Gastroesophageal sphincter (tissue), 4 donors: ENCODE measurements at regions not wholly inside any gene's neighbourhood (a gene's known extent, or its start where the extent isn't known, plus 50 kb on each side); places are given as distances from the start of the nearest gene placed in this dataset.

Source experiments
- ATAC-seq: fragments of 150-250 bp; one replicate; pipeline ENCODE4 v1.9.1; 2016; ENCODE audit warnings: mild to moderate bottlenecking, moderate library complexity
- H3K27ac ChIP-seq, 4 donors: fragments of 200-600 bp; sonication (generic) in 3 of 4; 1 replicate in 3 of 4; 2 replicates in 1 of 4; pipeline ENCODE4 v1.5.1; 2016 to 2019
- H3K27me3 ChIP-seq: fragments of 200-600 bp; sonication (generic); one replicate; pipeline ENCODE4 v1.5.1; 2019
- H3K36me3 ChIP-seq, 2 donors: fragments of 200-600 bp; sonication (generic); one replicate each; pipeline ENCODE4 v1.5.1; 2019; ENCODE audit warnings: control low read depth in 1 of 2
- H3K4me1 ChIP-seq, 3 donors: fragments of 200-600 bp; sonication (generic); 1 replicate in 2 of 3; 2 replicates in 1 of 3; pipeline ENCODE4 v1.5.1; 2016 to 2019; ENCODE audit warnings: control low read depth in 2 of 3
- H3K4me3 ChIP-seq, 2 donors: fragments of 200-600 bp; sonication (generic); one replicate each; pipeline ENCODE4 v1.5.1; 2019; ENCODE audit warnings: mild to moderate bottlenecking in 1 of 2, moderate library complexity in 1 of 2
- H3K9me3 ChIP-seq, 3 donors: fragments of 200-600 bp; sonication (generic); one replicate each; pipeline ENCODE4 v1.5.1; 2017 to 2019; ENCODE audit warnings: control low read depth in 2 of 3
- EP300 ChIP-seq: sonication (generic); formaldehyde crosslinking; IDR thresholded peaks from one replicate; pipeline ENCODE4 v1.6.1; 2017; ENCODE audit warnings: antibody characterized with exemption, mild to moderate bottlenecking
- POLR2A ChIP-seq, 2 donors: fragments of 450-650 bp; IDR thresholded peaks; one replicate each; pipeline ENCODE4 v1.6.1; 2017; ENCODE audit warnings: antibody characterized with exemption in 2 of 2, mild to moderate bottlenecking in 2 of 2, moderate library complexity in 1 of 2
- POLR2AphosphoS5 ChIP-seq: sonication (generic); formaldehyde crosslinking; IDR thresholded peaks from one replicate; pipeline ENCODE4 v1.6.1; 2017; ENCODE audit warnings: antibody characterized with exemption
- WGBS, 2 donors: methylation state at CpG; one replicate each; pipeline ENCODE4 v1.1.5; 2018; ENCODE audit warnings: low coverage in 1 of 2; 5-methylcytosine and 5-hydroxymethylcytosine counted together
- TF ChIP-seq, protein P1 (sequence below), 4 experiments: fragments of 200-600 bp in 2 of 4; fragments of 450-650 bp in 2 of 4; sonication (generic) in 1 of 4; IDR thresholded peaks; one replicate each; pipeline ENCODE4 v1.5.1; 2017 to 2019; ENCODE audit warnings: antibody characterized with exemption in 4 of 4, mild to moderate bottlenecking in 2 of 4, moderate library complexity in 2 of 4

DNA sequence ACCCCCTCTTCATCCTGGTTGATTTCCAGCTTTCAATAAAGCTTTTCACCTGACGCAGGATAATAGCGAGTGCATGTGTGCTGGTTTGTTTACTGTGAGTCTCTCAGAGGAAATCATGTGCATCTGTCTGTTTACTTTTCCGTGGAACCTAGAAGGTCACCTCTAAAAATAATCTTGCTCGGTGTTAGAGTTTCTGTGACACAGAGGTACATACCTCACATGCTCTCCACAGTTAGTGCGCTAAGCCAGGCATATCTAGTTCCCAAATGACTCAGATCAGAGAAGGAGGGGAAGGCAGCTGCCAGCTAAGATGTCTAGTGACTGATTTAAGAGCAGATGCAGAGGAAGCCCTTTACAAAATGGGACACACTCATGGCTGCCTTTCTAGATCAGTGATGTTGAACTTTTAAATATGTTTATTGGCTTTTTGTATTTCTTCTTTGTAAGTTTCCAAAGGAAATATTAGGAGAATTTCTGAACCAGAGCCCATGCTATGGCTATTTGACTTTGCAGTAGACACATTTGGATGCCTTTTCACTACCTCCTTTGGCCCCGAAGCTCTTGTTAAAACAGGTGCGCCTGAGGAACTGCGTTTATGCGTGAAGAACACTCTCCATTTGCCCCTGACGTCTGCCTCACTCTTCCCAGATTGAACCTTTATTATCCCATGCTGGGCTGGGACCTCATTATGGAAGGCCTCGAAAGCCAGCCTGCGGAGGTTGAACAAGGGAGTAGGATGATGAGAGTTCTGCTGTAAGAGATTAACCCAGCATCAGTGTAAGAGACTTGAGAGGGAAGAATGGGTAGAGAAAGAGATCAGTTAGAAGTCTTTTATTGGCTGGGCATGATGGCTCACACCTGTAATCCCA, 145.6 kb downstream of the FAM161A start:
- H3K27ac ChIP-seq, result peak overlapping the region in 3 of 4 donors; percentile 48 to 60 (median 53)
- H3K36me3 ChIP-seq, result no peaks in the 10 kb centered on the region
- no peaks in the 10 kb centered on the region for H3K9me3 ChIP-seq
- 36 to 55% methylated on average over 5 to 8 of the region's 12 CpGs for WGBS, 2 donors
- no peaks in the 10 kb centered on the region for H3K27me3 ChIP-seq
- peak; percentile 55 for ATAC-seq
- H3K4me3 ChIP-seq, result no peak overlapping the region
- TF ChIP-seq POLR2A (IDR thresholded peaks at IDR 0.05) (no peak), POLR2AphosphoS5 (peak; percentile 62)
- TF ChIP-seq, protein P1, sequence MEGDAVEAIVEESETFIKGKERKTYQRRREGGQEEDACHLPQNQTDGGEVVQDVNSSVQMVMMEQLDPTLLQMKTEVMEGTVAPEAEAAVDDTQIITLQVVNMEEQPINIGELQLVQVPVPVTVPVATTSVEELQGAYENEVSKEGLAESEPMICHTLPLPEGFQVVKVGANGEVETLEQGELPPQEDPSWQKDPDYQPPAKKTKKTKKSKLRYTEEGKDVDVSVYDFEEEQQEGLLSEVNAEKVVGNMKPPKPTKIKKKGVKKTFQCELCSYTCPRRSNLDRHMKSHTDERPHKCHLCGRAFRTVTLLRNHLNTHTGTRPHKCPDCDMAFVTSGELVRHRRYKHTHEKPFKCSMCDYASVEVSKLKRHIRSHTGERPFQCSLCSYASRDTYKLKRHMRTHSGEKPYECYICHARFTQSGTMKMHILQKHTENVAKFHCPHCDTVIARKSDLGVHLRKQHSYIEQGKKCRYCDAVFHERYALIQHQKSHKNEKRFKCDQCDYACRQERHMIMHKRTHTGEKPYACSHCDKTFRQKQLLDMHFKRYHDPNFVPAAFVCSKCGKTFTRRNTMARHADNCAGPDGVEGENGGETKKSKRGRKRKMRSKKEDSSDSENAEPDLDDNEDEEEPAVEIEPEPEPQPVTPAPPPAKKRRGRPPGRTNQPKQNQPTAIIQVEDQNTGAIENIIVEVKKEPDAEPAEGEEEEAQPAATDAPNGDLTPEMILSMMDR (IDR thresholded peaks at IDR 0.05), result no peak
- H3K4me1 ChIP-seq, result peaks cover 0 to 24% (median 6%) of the 10 kb centered on the region in 3 donors

DNA sequence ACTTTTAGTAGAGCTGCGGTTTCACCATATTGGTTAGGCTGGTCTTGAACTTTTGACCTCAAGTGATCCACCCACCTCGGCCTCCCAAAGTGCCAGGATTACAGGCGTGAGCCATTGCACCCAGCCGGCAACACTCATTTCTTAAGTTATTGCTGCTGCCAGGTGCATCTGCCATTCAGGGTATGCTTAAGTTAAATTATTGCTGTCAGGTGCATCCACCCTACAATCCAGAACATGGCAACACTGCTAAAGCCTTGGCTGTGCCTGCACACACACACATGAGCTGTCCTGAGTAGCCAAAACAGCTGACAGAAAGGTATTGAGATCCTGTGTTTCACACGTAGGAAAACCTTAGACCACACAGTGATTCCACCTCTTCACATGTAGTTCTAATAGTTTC, 148.2 kb downstream of the FAM161A start:
- no peaks in the 10 kb centered on the region for H3K9me3 ChIP-seq
- no peaks in the 10 kb centered on the region for H3K27me3 ChIP-seq
- 87% methylated on average over 5 of the region's 5 CpGs; no CpG with 5 or more reads in 1 of the 2 donors for WGBS, 2 donors
- TF ChIP-seq POLR2A (IDR thresholded peaks at IDR 0.05) (no peak), POLR2AphosphoS5 (no peak), EP300 (no peak)
- TF ChIP-seq, protein P1 (IDR thresholded peaks at IDR 0.05), result no peak
- ATAC-seq, result no peak
- H3K27ac ChIP-seq, result no peak overlapping the region
- no peak overlapping the region for H3K4me3 ChIP-seq
- H3K36me3 ChIP-seq, result no peaks in the 10 kb centered on the region
- peaks cover 0 to 24% (median 6%) of the 10 kb centered on the region in 3 donors for H3K4me1 ChIP-seq

DNA sequence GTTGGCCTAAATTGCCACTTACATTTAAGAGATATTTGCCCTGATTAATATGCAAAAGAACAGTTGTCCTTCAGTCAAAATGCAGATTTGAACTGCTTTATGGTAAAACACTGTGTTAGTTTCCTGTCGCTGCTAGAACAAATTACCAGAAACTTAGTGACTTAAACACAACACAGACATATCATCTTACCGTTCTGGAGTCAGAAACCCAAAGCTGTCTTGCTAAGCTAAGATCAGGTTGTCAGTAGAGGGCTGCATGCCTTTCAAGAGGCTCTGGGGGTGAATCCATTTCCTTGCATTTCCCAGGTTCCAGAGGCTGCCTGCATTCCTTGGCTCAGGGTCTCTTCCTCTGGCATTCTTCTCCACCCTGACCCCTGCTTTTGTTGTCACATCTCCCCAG, 149.5 kb downstream of the FAM161A start:
- Histone ChIP-seq H3K9me3 (no peaks in the 10 kb centered on the region), H3K4me1 (peaks cover 0 to 24% (median 6%) of the 10 kb centered on the region in 3 donors), H3K4me3 (no peak overlapping the region), H3K36me3 (no peaks in the 10 kb centered on the region), H3K27ac (no peak overlapping the region), H3K27me3 (no peaks in the 10 kb centered on the region)
- no peak for TF ChIP-seq POLR2A (IDR thresholded peaks at IDR 0.05)
- 69 to 71% methylated on average over 2 of the region's 2 CpGs for WGBS, 2 donors
- no peak for ATAC-seq

DNA sequence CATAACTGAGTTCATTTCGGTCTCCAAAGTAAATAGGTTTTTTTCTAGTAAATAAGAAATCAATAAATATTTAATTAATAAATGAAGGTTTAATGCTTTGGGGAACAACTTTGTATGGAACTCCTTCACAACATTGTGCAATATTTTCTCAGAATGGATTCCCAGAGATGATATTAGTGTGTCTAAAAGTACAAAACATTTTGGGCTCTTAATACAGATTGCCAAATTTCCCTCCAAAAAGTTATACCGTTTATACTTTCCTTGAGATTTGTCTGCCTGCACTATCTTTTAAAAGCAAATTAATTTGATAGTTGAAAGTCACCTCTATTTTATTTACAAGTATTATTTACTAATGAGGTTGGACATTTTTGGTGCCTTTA, 151.8 kb downstream of the FAM161A start:
- Histone ChIP-seq H3K4me3 (no peak overlapping the region), H3K27me3 (no peaks in the 10 kb centered on the region), H3K4me1 (peaks cover 0 to 8% (median 0%) of the 10 kb centered on the region in 3 donors), H3K27ac (no peak overlapping the region), H3K36me3 (no peaks in the 10 kb centered on the region), H3K9me3 (no peaks in the 10 kb centered on the region)
- no peak for ATAC-seq
- TF ChIP-seq EP300 (no peak), POLR2A (IDR thresholded peaks at IDR 0.05) (no peak), POLR2AphosphoS5 (no peak)
- TF ChIP-seq, protein P1 (IDR thresholded peaks at IDR 0.05), result no peak
- WGBS, 2 donors, result 51 to 65% methylated on average over 2 of the region's 2 CpGs

DNA sequence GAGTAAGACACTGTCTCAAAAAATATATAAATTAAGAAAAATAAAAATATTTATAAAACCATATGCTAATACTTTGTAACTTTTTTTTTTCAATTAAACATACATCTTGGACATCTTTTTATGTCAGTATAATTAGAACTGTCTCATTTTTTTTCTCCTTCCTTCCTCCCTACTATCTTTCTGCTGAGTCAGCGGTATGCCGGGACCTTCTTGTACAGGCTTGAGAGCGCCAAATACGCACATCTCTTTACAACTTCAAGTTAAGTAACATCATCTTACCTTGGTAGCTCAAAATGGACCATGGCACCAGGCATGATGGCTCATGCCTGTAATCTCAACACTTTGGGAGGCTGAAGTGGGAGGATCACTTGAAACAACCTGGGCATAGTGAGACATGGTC, 153.4 kb downstream of the FAM161A start:
- no peaks in the 10 kb centered on the region for H3K36me3 ChIP-seq
- no peaks in the 10 kb centered on the region for H3K27me3 ChIP-seq
- ATAC-seq, result no peak
- no peak overlapping the region for H3K27ac ChIP-seq
- H3K4me3 ChIP-seq, result no peak overlapping the region
- H3K4me1 ChIP-seq, result peaks cover 0 to 1% (median 0%) of the 10 kb centered on the region in 3 donors
- H3K9me3 ChIP-seq, result no peaks in the 10 kb centered on the region
- WGBS, 2 donors, result 67 to 81% methylated on average over 2 to 4 of the region's 4 CpGs
- TF ChIP-seq POLR2AphosphoS5 (no peak), EP300 (no peak), POLR2A (IDR thresholded peaks at IDR 0.05) (no peak)
- TF ChIP-seq, protein P1 (IDR thresholded peaks at IDR 0.05), result no peak
